RCC 7860 (cell line): ENCODE measurements at regions not wholly inside any gene's neighbourhood (a gene's known extent, or its start where the extent isn't known, plus 50 kb on each side); places are given as distances from the start of the nearest gene placed in this dataset.

Source experiments
- DNase-seq: peaks from one replicate; pipeline ENCODE4 v3.0.0-alpha.2; 2015; ENCODE audit warnings: low spot score
- FAIRE-seq: peaks from 2 replicates; lab custom pipeline; 2012; peaks lifted over from hg19 to GRCh38; lab: Jason Lieb, UNC

DNA sequence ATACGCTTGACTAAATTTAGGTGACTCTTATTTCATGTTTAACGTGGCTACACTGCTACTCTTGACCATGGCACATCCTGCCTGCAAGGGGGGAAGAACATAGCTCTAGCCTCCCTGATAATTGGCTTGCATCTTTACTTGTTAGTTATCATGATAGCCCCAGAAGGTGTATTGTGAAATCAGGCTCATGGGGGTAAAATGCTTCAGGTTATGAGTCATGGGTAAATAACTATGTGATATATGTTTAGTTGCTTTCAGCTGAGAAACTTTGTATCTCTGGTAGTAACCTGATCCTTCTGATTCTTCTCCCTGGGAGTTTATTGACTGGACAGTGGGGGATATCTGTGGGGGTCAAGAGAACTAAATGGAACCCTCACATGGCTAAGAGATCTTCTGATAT is 660.8 kb upstream of the UBE2E2 start:
- no peak for FAIRE-seq
- DNase-seq, result no peak

- no peak for FAIRE-seq
- DNase-seq, result no peak
Measured at GRCh38 chr3:22555753-22556435, 647.2 kb upstream of the UBE2E2 start.

DNA sequence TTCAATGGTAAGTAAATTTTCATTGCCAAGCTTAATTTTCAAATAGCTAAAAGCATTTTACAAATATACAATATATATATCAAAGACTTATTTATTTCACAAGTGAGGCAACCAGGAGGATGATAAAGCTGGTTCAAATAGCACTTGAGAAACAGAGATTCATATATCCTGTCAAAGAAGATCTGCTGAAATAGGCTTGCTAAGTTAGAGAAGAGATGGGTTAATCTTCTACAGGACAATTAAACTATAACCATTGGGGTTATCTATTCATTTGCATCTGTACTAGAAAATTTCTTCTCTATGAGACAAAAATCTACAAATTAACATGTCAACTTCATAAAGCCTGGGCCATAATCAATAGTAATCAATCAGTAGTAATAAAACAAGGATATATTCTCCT is 637.7 kb upstream of the UBE2E2 start:
- FAIRE-seq, result no peak
- DNase-seq, result no peak

DNA sequence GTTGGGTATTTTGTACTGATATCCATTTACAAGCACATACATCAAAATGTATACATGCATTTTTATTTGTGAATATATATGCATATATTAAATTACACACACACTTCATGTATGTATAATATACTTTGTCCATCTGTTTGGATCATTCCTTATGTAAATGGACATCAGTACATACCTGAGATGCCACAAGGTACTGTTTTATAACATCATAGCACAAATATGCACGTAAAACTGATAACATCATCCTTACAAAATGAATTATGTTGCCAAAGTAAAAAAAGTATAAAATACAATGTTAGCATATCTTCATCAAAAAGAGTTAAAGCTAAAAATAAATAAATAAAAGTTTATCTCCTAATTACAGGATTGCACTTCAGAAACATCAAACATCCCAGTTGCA is 634.8 kb upstream of the UBE2E2 start:
- DNase-seq, result no peak
- no peak for FAIRE-seq

GRCh38 chr3:22569570-22569969 is 633.6 kb upstream of the UBE2E2 start:
- FAIRE-seq (no peak), DNase-seq (no peak)

- FAIRE-seq (no peak), DNase-seq (no peak)
Measured at GRCh38 chr3:22581007-22581406, 622.1 kb upstream of the UBE2E2 start.

- DNase-seq (no peak), FAIRE-seq (no peak)
Measured at GRCh38 chr3:22582266-22582665, 620.9 kb upstream of the UBE2E2 start.

GRCh38 chr3:22585504-22585903 is 617.6 kb upstream of the UBE2E2 start:
- DNase-seq, result peak; percentile 45
- no peak for FAIRE-seq

GRCh38 chr3:22585911-22586310 is 617.2 kb upstream of the UBE2E2 start:
- DNase-seq, result no peak
- no peak for FAIRE-seq

DNA sequence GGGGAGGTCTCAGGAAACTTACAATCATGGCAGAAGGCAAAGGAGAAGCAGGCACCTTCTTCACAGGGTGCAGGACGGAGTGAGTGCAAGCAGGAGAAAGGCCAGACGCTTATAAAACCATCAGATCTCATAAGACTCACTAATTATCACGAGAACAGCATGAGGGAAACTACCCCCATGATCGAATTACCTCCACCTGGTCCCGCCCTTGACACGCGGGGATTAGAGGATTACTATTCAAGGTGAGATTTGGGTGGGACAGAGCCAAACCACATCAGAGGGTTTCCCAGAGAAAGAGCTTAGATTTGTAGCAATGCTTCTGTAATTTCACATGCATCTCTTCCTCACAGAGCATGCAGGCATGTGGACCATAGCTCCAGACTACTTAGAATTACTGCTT is 615.7 kb upstream of the UBE2E2 start:
- FAIRE-seq (no peak), DNase-seq (no peak)

DNA sequence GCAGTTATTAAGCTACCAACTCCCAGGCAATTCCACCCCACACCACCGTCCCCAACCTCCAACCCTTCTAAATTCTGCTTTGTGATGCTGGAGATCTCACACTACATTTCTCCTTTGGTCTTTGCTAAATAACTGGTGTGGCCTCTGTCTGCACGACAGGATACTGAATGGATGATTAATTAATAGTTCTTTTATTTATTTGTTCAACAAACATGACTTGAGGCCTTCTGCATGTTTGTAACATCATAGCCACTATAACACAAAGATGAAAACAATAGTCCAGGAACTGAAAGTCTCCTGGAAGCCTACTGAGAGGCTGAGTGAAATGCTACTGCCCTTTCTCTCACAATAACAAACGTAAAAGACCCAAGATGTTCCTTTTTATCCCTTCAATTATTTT is 609.5 kb upstream of the UBE2E2 start:
- FAIRE-seq (no peak), DNase-seq (no peak)

DNA sequence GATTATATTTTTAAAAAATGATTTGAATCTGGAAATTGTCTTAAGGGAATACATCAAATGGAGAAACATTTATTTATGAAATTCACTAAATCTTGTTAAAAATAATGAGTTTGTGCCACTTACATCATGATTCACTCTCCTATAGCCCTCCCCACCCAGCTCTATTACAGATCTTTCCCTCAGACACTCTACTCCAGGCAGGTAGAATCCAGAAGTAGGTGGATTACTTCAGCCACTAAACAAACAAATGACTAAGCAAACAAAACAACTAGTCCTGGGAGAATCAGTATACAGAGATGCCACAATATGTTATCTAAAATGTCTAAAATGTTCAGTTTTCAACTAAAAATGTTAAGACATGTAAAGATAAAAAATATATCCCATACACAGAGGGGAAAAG is 608.1 kb upstream of the UBE2E2 start:
- DNase-seq (no peak), FAIRE-seq (no peak)

GRCh38 chr3:22606461-22606860 is 596.7 kb upstream of the UBE2E2 start:
- no peak for FAIRE-seq
- DNase-seq, result no peak

DNA sequence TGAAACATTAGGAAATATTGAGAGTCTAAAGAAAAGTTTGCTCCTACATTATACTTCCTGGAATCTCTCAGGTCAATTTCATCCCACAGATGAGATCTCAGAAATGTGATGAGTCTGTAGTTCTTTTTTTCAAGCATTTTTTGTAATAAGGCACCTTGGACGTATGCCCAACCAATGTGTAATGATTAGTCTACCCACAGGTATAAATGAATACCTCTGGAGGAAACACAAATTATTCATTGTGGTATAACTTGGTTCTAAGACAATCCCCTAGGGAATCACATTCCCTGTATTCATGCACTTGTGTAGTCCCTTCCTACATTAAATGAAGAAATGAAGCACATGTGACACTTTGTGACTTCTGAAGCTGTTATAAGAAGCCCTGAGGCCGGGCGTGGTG is 596.2 kb upstream of the UBE2E2 start:
- FAIRE-seq (no peak), DNase-seq (no peak)

- FAIRE-seq (no peak), DNase-seq (no peak)
Measured at GRCh38 chr3:22608093-22608492, 595.0 kb upstream of the UBE2E2 start.

DNA sequence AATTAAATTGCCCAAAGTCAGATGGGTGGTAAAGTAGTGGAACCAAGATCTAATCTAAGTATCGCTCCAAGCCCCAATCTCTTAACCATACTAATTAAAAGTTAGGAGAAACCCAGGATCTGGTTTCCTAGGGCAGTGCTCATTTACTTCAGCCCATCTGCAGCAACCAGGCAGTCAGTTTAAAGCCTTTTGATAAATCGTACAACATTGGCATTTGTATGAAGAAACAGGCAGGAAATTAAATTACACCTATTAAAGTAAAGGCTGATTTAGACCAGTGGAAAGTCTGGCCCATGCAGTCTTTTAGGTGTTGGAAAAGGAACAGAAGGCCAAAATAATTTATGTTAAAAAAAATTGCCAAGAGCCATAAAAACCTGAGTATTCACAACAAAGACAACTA is 594.4 kb upstream of the UBE2E2 start:
- no peak for FAIRE-seq

GRCh38 chr3:22609139-22609538 is 594.0 kb upstream of the UBE2E2 start:
- DNase-seq, result no peak
- FAIRE-seq, result no peak

More for the DNA sequence above, 594.4 kb upstream of the UBE2E2 start:
- DNase-seq, result no peak

DNA sequence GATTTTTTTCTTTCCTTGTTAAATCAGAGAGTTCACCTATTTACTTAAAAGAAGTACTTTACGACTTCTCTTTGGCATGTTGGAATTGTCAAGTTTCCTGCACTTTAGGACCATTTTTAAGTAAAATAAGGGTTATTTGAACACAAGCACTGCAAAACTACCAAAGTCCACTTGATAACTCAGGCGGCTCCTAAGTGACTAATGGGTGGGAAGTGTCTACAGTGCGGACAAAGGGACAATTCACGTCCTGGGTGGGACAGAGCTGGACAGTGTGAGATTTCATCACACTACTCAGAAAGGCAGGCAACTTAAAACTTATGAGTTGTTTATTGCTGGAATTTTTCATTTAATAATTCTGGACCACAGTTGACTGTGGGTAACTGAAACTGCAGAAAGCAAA is 590.2 kb upstream of the UBE2E2 start:
- FAIRE-seq (no peak), DNase-seq (no peak)

DNA sequence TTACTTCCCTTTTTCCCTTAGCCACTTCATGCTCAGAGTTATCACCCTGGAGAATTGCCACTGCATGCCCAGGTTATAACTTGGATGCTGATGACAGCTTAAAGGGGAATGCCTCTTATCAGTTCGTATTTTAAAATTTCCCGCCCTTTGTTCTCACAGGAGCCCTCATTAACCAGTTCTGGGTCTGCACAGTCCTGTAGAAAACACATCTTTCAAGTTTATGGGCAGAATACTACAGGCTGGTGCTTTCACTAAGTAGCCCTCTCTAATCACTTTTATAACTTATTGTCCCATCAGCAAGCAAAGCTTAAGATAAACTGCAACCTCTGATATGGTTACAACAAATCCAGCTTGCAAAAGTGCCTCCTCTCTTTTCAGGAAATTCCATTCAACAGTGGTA is 587.3 kb upstream of the UBE2E2 start:
- FAIRE-seq (no peak), DNase-seq (no peak)

GRCh38 chr3:22617372-22617771 is 585.8 kb upstream of the UBE2E2 start:
- no peak for FAIRE-seq

GRCh38 chr3:22620498-22620897 is 582.6 kb upstream of the UBE2E2 start:
- DNase-seq, result no peak
- FAIRE-seq, result no peak

More at GRCh38 chr3:22617372-22617771, 585.8 kb upstream of the UBE2E2 start:
- no peak for DNase-seq

DNA sequence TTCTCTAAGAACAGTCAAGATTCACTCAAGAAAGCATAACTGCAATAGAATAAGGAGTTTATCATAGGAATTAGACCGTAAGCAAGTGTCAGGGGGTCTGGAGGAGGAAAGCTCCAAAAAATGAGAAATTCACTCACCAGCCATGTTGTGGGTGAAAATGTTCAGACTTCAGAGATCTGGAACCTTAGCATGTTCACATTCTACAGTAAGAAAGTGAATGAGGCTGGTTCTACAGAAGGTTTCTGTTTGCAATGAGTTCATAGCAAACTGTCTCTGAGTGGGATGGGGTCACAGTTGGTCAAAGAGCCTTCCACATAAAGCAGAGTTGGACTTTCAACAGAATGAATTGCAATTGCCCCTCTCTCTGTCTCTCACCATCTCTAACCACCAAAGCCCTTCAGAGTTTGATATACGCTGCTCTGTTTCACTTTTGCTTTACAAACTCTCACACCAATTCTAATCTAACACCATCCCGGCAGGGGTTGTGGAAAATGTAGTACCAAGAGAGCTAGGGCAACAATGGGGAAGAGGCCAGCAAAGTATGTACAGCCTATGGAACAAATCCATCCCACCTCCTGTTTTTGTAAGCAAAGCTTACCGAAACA is 581.8 kb upstream of the UBE2E2 start:
- DNase-seq (no peak), FAIRE-seq (no peak)

GRCh38 chr3:22627993-22628499 is 575.1 kb upstream of the UBE2E2 start:
- DNase-seq (no peak), FAIRE-seq (no peak)
